Caki2 (cell line): ENCODE measurements at regions not wholly inside any gene's neighbourhood (a gene's known extent, or its start where the extent isn't known, plus 50 kb on each side); places are given as distances from the start of the nearest gene placed in this dataset.

Source experiments
- DNase-seq: peaks from one replicate; pipeline ENCODE4 v3.0.0-alpha.2; 2015; ENCODE audit warnings: low read depth
- in situ Hi-C: cut with HindIII; loops from 2 replicates; pipeline ENCODE4 v1.10.0; 2016; ENCODE audit warnings: low sequenced_read_pairs, low pct_unique_long_range_greater_than_20kb, mixed read lengths

DNA sequence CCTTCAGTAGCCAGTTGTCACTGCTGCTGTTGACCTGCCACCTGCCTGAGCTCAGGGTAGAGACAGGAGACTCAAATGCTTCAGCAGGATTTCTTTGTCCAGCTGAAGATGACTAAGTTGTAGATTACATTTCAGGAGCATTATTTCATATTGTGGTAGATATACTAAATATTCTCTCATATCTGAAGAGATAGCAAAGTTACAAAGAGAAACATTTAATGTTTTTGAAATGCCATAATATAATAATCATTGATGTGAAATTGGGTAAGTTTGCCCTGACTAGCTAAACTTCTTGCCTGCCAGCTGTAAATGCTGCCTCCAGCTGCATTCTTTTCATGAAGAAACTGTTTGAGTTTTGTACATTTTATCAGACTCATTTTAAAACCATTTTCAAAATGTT, 247.6 kb upstream of the CNKSR2 start:
- DNase-seq, result no peak
- in situ Hi-C loops, result no loop called here

DNA sequence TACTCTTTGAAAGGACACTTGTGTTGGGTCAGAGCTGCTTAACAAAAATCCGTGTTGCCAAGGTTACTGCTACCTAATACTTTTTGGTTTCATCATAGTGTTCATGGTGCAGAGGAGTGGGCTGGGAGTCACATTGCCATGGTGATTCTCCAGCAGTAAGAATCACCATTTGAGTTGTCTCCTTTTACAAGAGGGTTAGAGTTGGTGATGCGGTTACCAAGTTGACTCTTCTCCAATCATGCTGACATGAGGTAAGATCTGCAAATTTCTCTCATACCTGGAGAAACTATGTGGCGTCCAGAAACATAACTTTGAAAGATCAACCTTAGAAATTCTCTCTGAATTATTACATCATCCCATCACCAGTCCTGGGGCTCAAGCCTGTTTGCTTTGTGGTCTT, 242.9 kb upstream of the CNKSR2 start:
- in situ Hi-C loops, result no loop called here

DNA sequence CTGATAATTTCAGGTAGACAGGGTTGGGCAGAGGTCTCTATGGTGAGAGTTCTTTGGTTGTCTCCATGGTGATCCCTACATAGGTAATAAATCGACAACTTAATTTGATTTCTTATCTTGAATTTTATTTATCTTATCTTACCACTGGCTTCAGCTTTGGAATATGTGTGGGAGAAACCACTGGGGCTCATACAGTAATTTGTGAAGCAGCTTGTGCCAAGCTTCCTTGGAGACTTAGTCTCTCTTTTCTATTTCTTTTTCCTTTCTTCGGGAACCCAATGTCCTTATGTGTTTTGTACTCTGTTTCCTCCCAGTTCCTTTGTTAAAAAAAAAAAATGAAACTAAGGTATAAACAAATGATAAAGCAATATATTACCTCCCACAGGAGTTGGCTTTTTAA, 242.4 kb upstream of the CNKSR2 start:
- in situ Hi-C loops, result no loop called here
- DNase-seq, result no peak

More for the DNA sequence above, 242.9 kb upstream of the CNKSR2 start:
- no peak for DNase-seq

DNA sequence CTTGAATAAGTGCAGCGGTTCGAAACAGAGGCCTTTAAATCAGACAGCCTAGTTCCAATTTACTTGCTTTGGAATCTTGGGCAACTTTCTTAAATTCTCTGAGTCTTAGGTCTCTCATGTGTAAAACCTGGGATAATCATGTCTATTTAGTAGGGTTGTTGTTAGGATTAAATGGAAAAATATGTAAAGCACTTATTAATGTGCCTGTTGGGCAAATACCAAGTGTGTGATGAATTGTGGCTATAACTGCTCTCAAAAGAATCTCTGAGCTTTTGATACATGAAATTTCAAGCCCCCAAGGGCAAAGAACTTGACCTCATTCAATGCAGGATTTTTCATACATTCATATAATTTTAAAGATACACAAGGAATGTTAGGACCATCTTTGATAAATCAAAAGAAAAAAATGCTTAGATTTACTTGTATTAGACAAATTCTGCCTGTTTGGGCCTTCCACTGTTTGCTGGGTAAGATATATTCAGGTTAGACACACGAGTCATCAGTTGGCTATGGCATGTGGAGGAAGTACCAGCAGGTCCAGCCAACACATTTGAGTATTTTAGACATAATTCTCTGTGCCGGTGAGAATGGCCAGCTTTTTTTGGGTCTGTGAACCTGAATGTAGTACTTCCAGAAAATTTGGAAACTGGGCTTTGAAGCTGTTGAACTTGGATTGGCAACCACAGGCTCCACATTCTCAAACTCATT, 241.4 kb upstream of the CNKSR2 start:
- in situ Hi-C loops, result no loop called here
- DNase-seq, result no peak

DNA sequence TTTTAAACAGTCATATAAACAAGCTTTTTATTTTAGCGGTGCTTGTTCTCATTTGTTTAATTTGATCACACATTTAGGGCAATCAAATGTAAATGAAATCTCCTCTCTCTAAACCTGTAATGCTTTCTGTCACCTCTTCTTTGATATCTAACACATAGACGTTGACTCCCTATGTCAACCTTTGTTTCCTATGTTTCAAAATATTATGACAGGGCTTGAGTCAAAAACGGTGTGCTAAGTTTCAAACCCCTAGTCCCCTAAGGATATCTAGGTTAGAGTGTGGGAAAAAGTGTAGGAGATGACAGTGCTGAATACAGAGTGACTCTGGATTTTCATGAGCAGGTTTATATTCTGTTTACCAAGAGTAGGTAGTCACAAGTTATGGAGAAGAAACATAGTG, 224.0 kb upstream of the CNKSR2 start:
- DNase-seq, result no peak
- in situ Hi-C loops, result no loop called here

DNA sequence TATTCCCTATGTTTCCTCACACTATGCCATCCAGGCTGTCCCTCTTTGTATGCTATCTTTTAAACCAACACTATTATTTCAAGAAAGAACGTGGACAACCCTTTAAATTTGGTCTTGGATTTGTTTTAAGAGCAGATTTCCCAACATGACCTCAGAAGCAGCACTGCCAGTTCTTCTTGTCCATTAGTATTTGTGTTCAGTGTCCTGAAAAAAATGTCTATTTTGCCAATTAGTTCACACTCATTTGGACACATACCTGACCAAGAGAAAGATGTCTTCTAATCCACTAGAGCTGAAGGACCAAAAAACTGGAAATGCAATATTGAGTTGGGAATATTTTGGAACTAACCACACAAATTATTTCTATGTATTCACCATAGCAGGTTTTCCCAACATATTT, 223.2 kb upstream of the CNKSR2 start:
- DNase-seq, result no peak
- in situ Hi-C loops, result no loop called here

DNA sequence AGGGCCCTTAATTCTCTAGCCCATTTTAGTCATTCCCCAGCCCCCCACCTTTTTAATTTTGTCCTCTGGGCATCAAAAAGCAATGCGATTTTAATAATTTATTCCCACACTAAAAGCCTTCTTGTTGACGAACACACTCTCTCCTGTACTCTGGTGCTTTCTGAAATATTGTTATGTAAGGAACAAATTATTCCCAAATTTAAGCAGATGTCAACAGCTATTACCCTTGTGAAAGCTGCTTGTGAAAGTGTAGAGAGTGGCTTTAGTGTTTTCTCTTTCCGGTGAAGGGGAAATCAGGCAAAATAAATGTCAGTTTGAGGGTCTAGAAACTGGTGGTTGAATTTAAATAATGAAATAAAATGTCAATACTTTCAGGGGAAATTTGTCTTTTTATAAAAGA, 221.2 kb upstream of the CNKSR2 start:
- DNase-seq, result no peak
- in situ Hi-C loops, result no loop called here

DNA sequence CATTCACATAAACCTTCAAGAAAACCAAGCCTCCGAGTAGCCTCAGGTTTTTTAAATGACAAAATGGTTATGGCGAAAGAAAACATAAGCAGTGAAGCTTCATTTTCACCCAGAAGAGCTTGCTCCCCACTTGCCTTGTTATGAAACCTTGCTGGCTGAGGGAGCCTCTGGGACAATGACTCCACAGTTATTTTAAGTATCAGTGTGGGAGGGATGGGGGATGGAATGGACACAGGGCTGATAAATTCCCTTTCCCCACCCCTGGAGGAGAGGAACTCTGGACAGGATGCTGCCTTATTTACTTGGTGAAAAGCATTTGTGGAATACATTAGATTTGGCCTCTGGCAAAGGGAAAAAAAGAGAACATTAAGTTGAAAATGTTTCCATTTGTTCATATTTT, 220.7 kb upstream of the CNKSR2 start:
- in situ Hi-C loops, result no loop called here
- DNase-seq, result no peak

DNA sequence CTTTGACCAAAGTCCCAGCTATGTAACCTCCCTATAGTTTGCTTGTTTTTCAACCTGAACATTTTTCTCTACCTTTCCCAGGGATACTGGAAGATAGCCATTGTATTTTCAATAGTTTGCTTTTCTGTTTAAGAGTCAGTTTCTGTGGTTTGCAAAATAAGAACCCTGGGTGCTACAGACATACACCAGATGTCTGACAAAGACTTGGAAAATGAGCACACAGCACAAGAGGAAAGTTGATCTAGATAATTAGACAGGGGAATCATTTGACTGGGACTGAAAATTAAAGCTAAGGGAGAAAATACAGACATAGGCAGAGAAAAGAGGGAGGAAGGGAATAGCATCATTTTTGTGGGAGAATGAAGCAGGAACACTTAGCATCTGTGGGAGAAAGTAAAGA, 218.3 kb upstream of the CNKSR2 start:
- in situ Hi-C loops, result no loop called here
- no peak for DNase-seq

DNA sequence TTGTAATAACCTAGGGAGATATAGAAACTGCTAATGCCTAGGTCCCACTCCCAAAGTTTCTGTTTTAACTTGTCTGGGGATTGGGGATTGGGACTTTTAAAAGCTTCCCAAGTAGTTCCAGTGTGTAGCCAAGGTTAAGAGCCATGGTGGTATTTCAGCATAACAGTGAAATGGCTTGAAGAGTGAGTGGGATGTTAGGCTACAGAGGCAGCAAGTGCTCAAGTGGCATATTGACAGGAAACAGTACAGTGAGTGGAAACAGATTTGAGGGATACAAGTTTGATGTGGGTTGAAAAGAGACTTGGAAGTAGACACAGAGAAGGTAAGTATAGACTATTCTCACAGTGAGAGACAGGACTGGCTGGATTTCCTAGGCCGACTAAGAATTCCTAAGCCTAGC, 217.6 kb upstream of the CNKSR2 start:
- in situ Hi-C loops, result no loop called here
- no peak for DNase-seq

DNA sequence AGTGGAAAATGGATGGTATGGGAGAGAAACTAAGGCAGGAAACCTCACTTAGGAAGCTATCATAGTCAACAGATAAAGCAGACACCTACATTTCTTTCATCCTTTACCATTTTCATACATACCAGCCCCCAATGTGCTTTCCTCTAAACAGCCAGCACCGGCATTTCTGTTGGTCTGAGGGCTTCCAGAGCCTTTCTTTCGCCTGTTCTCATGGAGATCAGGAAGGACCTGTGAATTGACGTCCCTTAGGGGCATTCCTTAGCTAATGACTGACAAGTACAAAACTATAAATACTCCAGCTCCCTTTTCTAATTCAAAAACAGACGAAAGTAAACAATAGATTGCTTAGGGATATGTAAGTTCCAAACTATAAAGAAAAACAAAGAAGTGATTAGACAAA, 215.5 kb upstream of the CNKSR2 start:
- in situ Hi-C loops, result no loop called here
- DNase-seq, result no peak

DNA sequence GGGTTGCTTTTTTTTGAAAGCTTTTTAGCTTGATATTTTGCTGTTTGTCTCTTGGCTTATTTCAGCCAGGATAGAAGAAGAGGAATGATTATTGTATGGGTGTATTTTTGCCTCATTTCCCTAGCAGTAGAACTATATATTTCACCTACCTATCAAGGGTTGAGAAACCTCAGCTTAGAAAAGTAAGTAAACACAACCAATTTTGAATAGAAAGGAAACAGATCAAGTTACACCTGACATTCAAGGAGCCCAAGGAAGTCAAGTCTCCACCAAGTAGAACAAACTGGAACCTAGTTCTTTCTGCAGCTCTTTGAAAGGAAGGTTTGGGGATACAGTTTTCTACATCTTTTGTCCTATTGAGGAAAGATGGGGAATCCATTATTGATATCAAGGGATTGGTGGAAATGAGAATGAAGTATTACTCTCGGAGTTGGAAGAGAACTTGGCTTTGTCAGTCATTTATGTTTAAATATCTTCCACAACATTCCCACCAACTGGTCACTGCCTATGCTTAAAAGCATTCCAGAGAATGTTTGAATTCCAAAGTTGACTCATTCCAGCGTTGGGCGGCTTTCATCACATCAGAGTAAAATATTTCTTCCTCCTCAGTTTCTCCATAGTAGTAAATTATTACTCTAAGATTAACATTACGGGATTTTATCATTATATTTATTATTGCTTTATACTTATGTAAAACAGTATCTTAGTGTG, 207.8 kb upstream of the CNKSR2 start:
- peak; percentile 19 for DNase-seq

DNA sequence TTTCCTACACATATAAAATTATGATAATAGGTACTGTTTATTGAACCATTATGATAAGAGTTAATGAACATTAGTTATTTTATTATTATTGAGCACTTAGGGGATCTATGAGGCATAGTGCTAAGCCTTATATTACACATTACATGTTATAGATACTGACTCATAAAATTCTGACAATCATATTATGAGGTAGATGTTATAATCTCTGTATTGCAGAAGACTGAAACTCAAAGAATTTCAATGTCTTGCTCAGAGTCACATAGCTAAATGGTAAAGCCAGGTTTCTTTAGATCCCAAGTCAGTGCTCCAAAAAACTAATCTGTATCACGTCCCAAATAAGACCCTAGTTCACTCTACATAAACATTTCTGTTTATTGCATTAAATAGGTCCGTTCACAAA, 207.2 kb upstream of the CNKSR2 start:
- DNase-seq, result no peak
- in situ Hi-C loops, result no loop called here

More for the DNA sequence above, 207.8 kb upstream of the CNKSR2 start:
- in situ Hi-C loops, result no loop called here

DNA sequence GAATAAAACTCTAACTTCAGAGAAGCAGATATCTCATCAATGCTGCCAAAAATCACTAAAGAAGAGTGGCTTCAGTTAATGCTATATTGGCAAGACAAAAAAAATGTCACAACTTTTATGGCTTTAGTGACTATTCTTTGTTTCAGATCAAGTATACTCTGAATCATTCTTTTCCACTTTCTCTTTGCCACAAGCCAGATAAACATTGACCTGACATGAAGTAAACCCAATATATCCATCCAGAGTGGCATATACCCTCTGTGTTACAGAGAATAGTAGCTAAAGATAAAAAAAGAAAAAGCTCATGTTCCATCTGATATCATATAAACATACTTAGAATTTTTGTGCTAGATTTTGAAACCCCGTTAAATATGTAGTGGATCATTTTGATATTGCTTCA, 206.7 kb upstream of the CNKSR2 start:
- no peak for DNase-seq
- in situ Hi-C loops, result no loop called here

DNA sequence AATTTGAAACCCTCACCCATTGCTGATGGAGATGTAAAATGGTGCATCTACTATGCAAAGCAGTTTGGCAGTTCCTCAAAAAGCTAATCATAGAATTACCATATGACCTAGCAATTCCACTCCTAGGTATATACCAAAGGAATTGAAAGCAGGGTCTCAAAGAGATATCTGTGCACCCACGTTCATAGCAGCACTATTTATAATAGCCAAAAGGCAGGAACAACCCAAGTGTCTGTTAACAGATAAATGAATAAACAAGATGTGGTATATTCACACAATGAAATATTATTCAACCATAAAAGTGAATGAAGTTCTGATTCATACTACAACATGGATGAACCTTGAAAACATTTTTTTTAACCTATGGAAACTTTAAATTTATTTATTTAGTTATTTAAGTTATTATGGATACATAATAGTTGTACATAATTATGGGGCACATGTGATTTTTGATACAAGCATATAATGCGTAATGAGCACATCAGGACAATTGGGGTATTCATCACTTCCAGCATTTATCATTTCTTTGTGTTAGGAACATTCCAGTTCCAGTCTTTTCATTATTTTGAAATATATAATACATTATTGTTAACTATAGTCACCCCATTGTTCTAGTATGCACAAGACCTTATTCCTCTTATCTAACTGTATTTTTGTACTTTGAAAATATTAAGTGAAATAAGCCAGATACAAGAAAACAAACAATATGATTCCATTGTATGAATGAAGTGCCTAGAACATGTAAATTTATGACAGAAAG, 205.6 kb upstream of the CNKSR2 start:
- DNase-seq, result no peak
- in situ Hi-C loops, result no loop called here

DNA sequence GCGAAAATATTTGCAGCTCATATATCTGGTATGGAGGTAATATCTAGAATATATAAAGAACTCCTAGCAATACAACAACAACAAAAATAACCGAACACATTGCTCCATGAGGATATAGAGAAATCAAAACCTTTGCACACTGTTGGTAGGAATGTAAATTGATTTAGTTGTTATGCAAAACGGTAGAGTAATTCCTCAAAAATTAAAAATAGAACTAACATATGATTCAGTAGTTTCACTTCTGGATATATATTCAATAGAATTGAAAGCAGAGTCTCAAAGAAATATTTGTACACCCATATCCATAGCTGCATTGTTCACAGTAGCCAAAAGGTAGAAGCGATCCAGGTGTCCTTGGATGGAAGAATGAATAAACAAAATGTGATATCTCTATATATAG, 203.0 kb upstream of the CNKSR2 start:
- in situ Hi-C loops, result no loop called here
- DNase-seq, result no peak

DNA sequence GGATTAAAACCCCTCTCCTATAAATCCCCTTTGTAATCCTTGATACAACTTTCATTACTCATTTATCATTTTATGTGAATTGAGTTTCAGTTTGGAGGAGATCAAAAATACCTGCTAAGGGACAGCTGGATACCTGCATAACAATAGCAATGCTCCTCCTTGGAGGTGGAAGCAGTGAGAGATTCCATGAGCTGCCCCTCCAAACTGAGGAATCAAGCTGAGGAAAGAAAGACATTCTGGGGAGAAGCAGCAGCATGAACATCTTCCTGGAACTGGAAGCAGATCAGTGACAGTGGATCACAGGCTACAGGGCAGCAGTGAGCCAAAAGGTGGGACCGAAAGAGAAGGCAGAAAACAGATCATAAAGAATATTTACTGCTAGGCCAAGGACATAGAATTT, 199.8 kb upstream of the CNKSR2 start:
- no peak for DNase-seq
- in situ Hi-C loops, result no loop called here

DNA sequence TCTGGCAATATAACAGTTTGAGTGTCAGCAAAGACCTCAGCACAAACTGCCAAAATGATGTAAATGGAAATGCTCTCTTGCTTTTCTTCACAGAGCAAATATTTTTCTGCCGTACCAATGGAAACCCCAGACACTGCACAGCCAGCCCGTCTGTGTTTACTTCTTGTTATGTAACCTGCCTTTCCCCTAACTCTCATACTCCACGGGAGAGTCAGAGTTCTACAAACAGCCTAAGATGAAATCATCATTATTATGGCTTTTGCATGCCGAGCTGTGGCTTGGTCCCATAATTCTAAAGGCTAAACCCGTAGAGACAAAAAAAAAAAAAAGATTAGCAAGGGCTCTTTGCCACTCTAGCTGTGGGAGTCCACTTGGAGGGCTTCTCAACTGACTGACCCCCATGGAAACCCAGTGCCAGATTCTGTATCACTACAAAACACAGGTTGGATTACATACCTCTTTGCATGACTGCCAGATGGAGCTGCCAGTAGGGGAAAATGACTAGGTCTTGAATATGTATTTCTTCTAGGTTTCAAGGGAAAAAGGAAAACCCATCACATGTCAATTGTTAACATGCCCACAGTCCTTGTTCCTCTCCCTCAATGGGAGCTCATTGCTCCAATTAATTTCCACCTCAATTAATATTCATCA, 197.2 kb upstream of the CNKSR2 start:
- DNase-seq, result no peak

DNA sequence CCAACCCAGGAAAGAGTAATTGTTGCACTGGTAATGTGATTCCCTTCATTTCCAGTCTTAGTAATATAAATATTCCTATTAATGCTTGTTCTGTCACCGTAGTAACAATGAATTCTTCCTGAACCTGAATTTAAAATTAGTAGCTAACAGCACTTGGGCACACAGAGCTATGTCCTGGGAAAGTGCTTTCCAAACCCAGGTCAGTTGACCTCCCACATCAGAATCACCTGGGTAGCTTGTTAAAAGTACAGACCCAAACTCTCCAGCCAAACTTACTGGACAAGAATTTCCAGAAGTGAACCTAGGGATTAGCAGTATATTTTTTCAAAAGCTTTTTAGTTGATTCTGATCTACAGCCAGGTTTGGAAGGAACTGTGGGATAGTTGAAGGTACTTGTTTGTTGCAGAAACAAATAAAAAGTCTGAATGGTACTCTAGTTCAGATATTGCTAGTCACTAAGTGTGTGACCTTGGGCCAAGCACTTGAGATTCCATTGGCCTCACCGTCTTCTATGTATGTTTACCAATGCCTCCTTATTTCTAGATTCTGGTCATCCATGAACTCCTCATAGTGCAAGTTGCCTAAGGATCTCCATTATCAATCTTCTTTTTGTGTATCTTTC, 192.9 kb upstream of the CNKSR2 start:
- in situ Hi-C loops, result no loop called here
- no peak for DNase-seq

More for the DNA sequence above, 197.2 kb upstream of the CNKSR2 start:
- in situ Hi-C loops, result no loop called here
